ENCODE measurements at regions not wholly inside any gene's neighbourhood (a gene's known extent, or its start where the extent isn't known, plus 50 kb on each side); places are given as distances from the start of the nearest gene placed in this dataset.

- no peak overlapping the region for H2AFZ ChIP-seq (ENCODE audit: low read depth, low read length)
Measured at GRCh38 chr5:17395106-17395880, 102.7 kb upstream of the TAF11L2 start.

DNA sequence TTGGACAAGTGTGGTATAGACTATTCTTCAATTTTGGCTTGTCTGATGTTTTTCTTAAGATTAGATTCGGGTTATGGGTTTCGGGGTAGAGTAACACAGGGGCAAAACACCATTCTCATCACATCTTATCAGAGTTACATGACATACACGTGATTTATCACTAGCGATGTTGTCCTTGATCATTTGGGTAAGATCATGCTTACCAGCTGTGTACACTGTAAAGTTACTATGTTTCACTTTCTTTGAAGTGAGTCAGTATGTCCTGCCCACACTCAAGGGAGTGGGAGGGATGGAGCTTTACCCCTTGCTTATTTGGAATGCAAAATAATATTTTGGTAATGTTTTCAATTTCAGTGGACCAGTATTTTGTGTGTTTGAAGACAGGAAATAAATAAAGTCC is 101.8 kb upstream of the TAF11L2 start:
- Histone ChIP-seq H3F3A (ENCODE audit: insufficient read depth, low read length, poor library complexity, severe bottlenecking) (no peaks in the 10 kb centered on the region), H3K27me3 (ENCODE audit: insufficient read depth, low read depth, low read length) (no peaks in the 10 kb centered on the region), H3K4me2 (ENCODE audit: low read length) (no peak overlapping the region), H3K9ac (ENCODE audit: low read length) (no peak overlapping the region), H3K79me2 (replicated peaks; ENCODE audit: insufficient read depth, low read length) (no peaks in the 10 kb centered on the region), H3K9me2 (ENCODE audit: insufficient read depth, low read length) (no peaks in the 10 kb centered on the region), H3K9me3 (ENCODE audit: low read length) (no peaks in the 10 kb centered on the region), H3K27ac (ENCODE audit: low read length) (no peak overlapping the region), H3K36me3 (ENCODE audit: insufficient read depth, low read length) (no peaks in the 10 kb centered on the region), H4K20me1 (ENCODE audit: insufficient read depth) (no peaks in the 10 kb centered on the region), H3K4me3 (ENCODE audit: low read length) (no peak overlapping the region), H2AFZ (ENCODE audit: low read depth, low read length) (no peak overlapping the region)
- TF ChIP-seq, protein P1, sequence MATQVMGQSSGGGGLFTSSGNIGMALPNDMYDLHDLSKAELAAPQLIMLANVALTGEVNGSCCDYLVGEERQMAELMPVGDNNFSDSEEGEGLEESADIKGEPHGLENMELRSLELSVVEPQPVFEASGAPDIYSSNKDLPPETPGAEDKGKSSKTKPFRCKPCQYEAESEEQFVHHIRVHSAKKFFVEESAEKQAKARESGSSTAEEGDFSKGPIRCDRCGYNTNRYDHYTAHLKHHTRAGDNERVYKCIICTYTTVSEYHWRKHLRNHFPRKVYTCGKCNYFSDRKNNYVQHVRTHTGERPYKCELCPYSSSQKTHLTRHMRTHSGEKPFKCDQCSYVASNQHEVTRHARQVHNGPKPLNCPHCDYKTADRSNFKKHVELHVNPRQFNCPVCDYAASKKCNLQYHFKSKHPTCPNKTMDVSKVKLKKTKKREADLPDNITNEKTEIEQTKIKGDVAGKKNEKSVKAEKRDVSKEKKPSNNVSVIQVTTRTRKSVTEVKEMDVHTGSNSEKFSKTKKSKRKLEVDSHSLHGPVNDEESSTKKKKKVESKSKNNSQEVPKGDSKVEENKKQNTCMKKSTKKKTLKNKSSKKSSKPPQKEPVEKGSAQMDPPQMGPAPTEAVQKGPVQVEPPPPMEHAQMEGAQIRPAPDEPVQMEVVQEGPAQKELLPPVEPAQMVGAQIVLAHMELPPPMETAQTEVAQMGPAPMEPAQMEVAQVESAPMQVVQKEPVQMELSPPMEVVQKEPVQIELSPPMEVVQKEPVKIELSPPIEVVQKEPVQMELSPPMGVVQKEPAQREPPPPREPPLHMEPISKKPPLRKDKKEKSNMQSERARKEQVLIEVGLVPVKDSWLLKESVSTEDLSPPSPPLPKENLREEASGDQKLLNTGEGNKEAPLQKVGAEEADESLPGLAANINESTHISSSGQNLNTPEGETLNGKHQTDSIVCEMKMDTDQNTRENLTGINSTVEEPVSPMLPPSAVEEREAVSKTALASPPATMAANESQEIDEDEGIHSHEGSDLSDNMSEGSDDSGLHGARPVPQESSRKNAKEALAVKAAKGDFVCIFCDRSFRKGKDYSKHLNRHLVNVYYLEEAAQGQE (IDR thresholded peaks at IDR 0.05; ENCODE audit: borderline replicate concordance): no peak
- TF ChIP-seq POLR2AphosphoS5 (IDR thresholded peaks at IDR 0.05) (no peak), CTCF (IDR thresholded peaks at IDR 0.05; ENCODE audit: poor library complexity, severe bottlenecking) (no peak), EZH2 (IDR thresholded peaks at IDR 0.05; ENCODE audit: borderline replicate concordance, insufficient read depth, low read length, poor library complexity, severe bottlenecking) (no peak), SMC3 (conservative IDR thresholded peaks at IDR 0.05; ENCODE audit: poor library complexity) (no peak), TAF1 (IDR thresholded peaks at IDR 0.05; ENCODE audit: low read depth) (no peak), RAD21 (conservative IDR thresholded peaks at IDR 0.05) (no peak), EP300 (conservative IDR thresholded peaks at IDR 0.05; ENCODE audit: poor library complexity, severe bottlenecking) (no peak), MXI1 (conservative IDR thresholded peaks at IDR 0.05; ENCODE audit: poor library complexity, severe bottlenecking) (no peak)

More at GRCh38 chr5:17395106-17395880, 102.7 kb upstream of the TAF11L2 start:
- no peak overlapping the region for H3K4me2 ChIP-seq (ENCODE audit: low read length)
- H3K9me3 ChIP-seq (ENCODE audit: low read length): no peaks in the 10 kb centered on the region
- TF ChIP-seq TAF1 (IDR thresholded peaks at IDR 0.05; ENCODE audit: low read depth) (no peak), EP300 (conservative IDR thresholded peaks at IDR 0.05; ENCODE audit: poor library complexity, severe bottlenecking) (no peak), EZH2 (IDR thresholded peaks at IDR 0.05; ENCODE audit: borderline replicate concordance, insufficient read depth, low read length, poor library complexity, severe bottlenecking) (no peak), CTCF (IDR thresholded peaks at IDR 0.05; ENCODE audit: poor library complexity, severe bottlenecking) (no peak), POLR2AphosphoS5 (IDR thresholded peaks at IDR 0.05) (no peak), RAD21 (conservative IDR thresholded peaks at IDR 0.05) (no peak)
- no peak overlapping the region for H3K9ac ChIP-seq (ENCODE audit: low read length)
- no peaks in the 10 kb centered on the region for H3F3A ChIP-seq (ENCODE audit: insufficient read depth, low read length, poor library complexity, severe bottlenecking)
- H4K20me1 ChIP-seq (ENCODE audit: insufficient read depth): no peaks in the 10 kb centered on the region
- H3K4me3 ChIP-seq (ENCODE audit: low read length): no peak overlapping the region
- no peaks in the 10 kb centered on the region for H3K79me2 ChIP-seq (replicated peaks; ENCODE audit: insufficient read depth, low read length)
- H3K27me3 ChIP-seq (ENCODE audit: insufficient read depth, low read depth, low read length): no peaks in the 10 kb centered on the region
- no peaks in the 10 kb centered on the region for H3K9me2 ChIP-seq (ENCODE audit: insufficient read depth, low read length)
- no peak overlapping the region for H3K27ac ChIP-seq (ENCODE audit: low read length)
- H3K36me3 ChIP-seq (ENCODE audit: insufficient read depth, low read length): no peaks in the 10 kb centered on the region

Data from neural cell (in vitro differentiated cells).